Right cardiac atrium (tissue), 5 donors: ENCODE measurements at regions not wholly inside any gene's neighbourhood (a gene's known extent, or its start where the extent isn't known, plus 50 kb on each side); places are given as distances from the start of the nearest gene placed in this dataset.

Source experiments
- ATAC-seq, 2 donors: fragments of 200-7000 bp; cut with Tn5 transposase; one replicate each; pipeline versions ENCODE4 v1.8.0 to v1.9.1; 2020; ENCODE audit warnings: moderate library complexity in 2 of 2, mild to moderate bottlenecking in 1 of 2
- DNase-seq, 3 donors: peaks; one replicate each; pipeline ENCODE4 v3.0.0-alpha.2; 2020
- H3K27ac ChIP-seq: one replicate; pipeline ENCODE4 v1.5.1; 2013; ENCODE audit warnings: mild to moderate bottlenecking, low read length, control low read depth, moderate library complexity
- H3K27me3 ChIP-seq: one replicate; pipeline ENCODE4 v1.6.1; 2013; ENCODE audit not compliant: control insufficient read depth, insufficient read depth
- H3K4me1 ChIP-seq: one replicate; pipeline ENCODE4 v1.6.1; 2013; ENCODE audit warnings: low read length; ENCODE audit not compliant: control insufficient read depth, insufficient read depth
- H3K4me3 ChIP-seq: one replicate; pipeline ENCODE4 v1.5.1; 2013; ENCODE audit warnings: low read length, control low read depth
- H3K9me3 ChIP-seq: one replicate; pipeline ENCODE4 v1.6.1; 2013; ENCODE audit warnings: low read length; ENCODE audit not compliant: control insufficient read depth
- WGBS: extraction: QIAGEN DNeasy Blood & Tissue Kit; methylation state at CpG from one replicate; pipeline ENCODE4 v1.1.7; 2013; 5-methylcytosine and 5-hydroxymethylcytosine counted together
- intact Hi-C, 4 donors: fragments of 100-400 bp; cut with DNase I; formaldehyde crosslinking; loops; one replicate each; pipeline versions ENCODE4 v1.11.0 to v1.14.0; 2022 to 2023
- donor health status: healthy with polysubstance abuse.
- donor health status: DM: no; HTN: yes; CAD: no.
- donor health status: DM: no; HTN: no; CAD: no.
- donor health status: DM: no; HTN: yes; CAD: no; lungs with severe emphysema.
- donor health status: DM: yes; HTN: yes; CAD: no.

- intact Hi-C loops, result no loop called here
- DNase-seq (no peak), ATAC-seq (peak; percentile 29 to 50)
- Histone ChIP-seq H3K9me3 (no peaks in the 10 kb centered on the region), H3K4me3 (no peak overlapping the region), H3K27ac (no peak overlapping the region), H3K4me1 (peaks cover 10% of the 10 kb centered on the region), H3K27me3 (no peaks in the 10 kb centered on the region)
- WGBS, result 67% methylated on average over 4 of the region's 4 CpGs
These were observed 468.1 kb downstream of the SHQ1 start for GRCh38 chr3:72380193-72380592.

GRCh38 chr3:72379500-72380187, 468.6 kb downstream of the SHQ1 start:
- Histone ChIP-seq H3K9me3 (no peaks in the 10 kb centered on the region), H3K27me3 (no peaks in the 10 kb centered on the region), H3K27ac (no peak overlapping the region), H3K4me3 (no peak overlapping the region), H3K4me1 (peaks cover 10% of the 10 kb centered on the region)
- ATAC-seq, result peak; percentile 35 to 44
- WGBS, result 62% methylated on average over 1 of the region's 1 CpG
- intact Hi-C loops, result no loop called here
- no peak for DNase-seq

GRCh38 chr3:72378287-72378686, 470.0 kb downstream of the SHQ1 start:
- Histone ChIP-seq H3K4me3 (no peak overlapping the region), H3K4me1 (peaks cover 7% of the 10 kb centered on the region), H3K27me3 (no peaks in the 10 kb centered on the region), H3K27ac (no peak overlapping the region), H3K9me3 (no peaks in the 10 kb centered on the region)
- peak in 1 of 3 donors; percentile 39 for DNase-seq
- intact Hi-C loops, result no loop called here
- WGBS, result 76% methylated on average over 10 of the region's 10 CpGs
- ATAC-seq, result peak in 1 of 2 donors; percentile 54

GRCh38 chr3:72376956-72377710, 471.1 kb downstream of the SHQ1 start:
- Histone ChIP-seq H3K4me3 (no peak overlapping the region), H3K27ac (no peak overlapping the region), H3K9me3 (no peaks in the 10 kb centered on the region), H3K27me3 (no peaks in the 10 kb centered on the region), H3K4me1 (peaks cover 5% of the 10 kb centered on the region)
- 83% methylated on average over 9 of the region's 9 CpGs for WGBS
- intact Hi-C loops, result no loop called here
- DNase-seq (peak in 1 of 3 donors; percentile 25), ATAC-seq (no peak)

- Histone ChIP-seq H3K27me3 (no peaks in the 10 kb centered on the region), H3K4me3 (no peak overlapping the region), H3K9me3 (no peaks in the 10 kb centered on the region), H3K27ac (no peak overlapping the region), H3K4me1 (no peaks in the 10 kb centered on the region)
- intact Hi-C loops, result no loop called here
- no peak for ATAC-seq
- DNase-seq, result no peak
- 88% methylated on average over 10 of the region's 10 CpGs for WGBS
These were observed 472.8 kb downstream of the SHQ1 start for GRCh38 chr3:72375237-72376076.

- H3K27me3 ChIP-seq, result no peaks in the 10 kb centered on the region
- no peak for ATAC-seq
These were observed 475.1 kb downstream of the SHQ1 start for GRCh38 chr3:72373139-72373538.

DNA sequence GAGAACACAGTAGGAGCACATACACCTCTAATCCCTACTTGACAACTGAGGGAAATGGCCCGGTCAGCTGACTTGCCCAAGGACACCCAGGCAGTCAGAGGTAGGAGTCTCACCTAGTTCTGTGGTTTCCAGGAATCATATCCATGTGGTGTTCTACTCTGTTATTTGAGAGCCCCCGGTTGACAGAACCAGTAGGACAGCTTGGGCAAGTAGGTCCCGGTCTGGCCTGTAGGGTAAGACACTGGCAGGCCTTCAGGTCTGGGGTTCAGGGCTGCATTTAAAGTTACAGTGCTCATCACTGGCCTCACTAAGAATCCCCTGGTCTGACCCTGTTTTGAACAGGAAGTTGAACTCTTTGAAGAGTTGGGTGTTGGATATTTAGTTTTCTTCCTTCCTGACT, 476.1 kb downstream of the SHQ1 start:
- Histone ChIP-seq H3K4me3 (no peak overlapping the region), H3K27ac (no peak overlapping the region), H3K27me3 (no peaks in the 10 kb centered on the region), H3K4me1 (no peaks in the 10 kb centered on the region), H3K9me3 (no peaks in the 10 kb centered on the region)
- 89% methylated on average over 3 of the region's 3 CpGs for WGBS
- intact Hi-C loops, result no loop called here
- no peak for ATAC-seq
- DNase-seq, result no peak

More at GRCh38 chr3:72373139-72373538, 475.1 kb downstream of the SHQ1 start:
- 97% methylated on average over 8 of the region's 8 CpGs for WGBS
- no peak overlapping the region for H3K4me3 ChIP-seq
- DNase-seq, result no peak
- H3K4me1 ChIP-seq, result no peaks in the 10 kb centered on the region
- H3K9me3 ChIP-seq, result no peaks in the 10 kb centered on the region
- H3K27ac ChIP-seq, result no peak overlapping the region
- intact Hi-C loops, result no loop called here

- Histone ChIP-seq H3K27me3 (no peaks in the 10 kb centered on the region), H3K9me3 (no peaks in the 10 kb centered on the region), H3K27ac (no peak overlapping the region), H3K4me3 (no peak overlapping the region), H3K4me1 (no peaks in the 10 kb centered on the region)
- 91% methylated on average over 7 of the region's 7 CpGs for WGBS
- DNase-seq (no peak), ATAC-seq (no peak)
- intact Hi-C loops, result no loop called here
These were observed 476.8 kb downstream of the SHQ1 start for GRCh38 chr3:72371431-72371830.

GRCh38 chr3:72370947-72371346, 477.3 kb downstream of the SHQ1 start:
- H3K27me3 ChIP-seq, result no peaks in the 10 kb centered on the region
- no peaks in the 10 kb centered on the region for H3K4me1 ChIP-seq
- WGBS, result 84% methylated on average over 11 of the region's 11 CpGs
- ATAC-seq (no peak), DNase-seq (no peak)
- no peaks in the 10 kb centered on the region for H3K9me3 ChIP-seq
- no peak overlapping the region for H3K27ac ChIP-seq
- H3K4me3 ChIP-seq, result no peak overlapping the region
- intact Hi-C loops, result no loop called here

- H3K9me3 ChIP-seq, result no peaks in the 10 kb centered on the region
- H3K4me3 ChIP-seq, result no peak overlapping the region
- no peaks in the 10 kb centered on the region for H3K4me1 ChIP-seq
- DNase-seq (no peak), ATAC-seq (no peak)
- intact Hi-C loops, result no loop called here
- H3K27me3 ChIP-seq, result no peaks in the 10 kb centered on the region
- no peak overlapping the region for H3K27ac ChIP-seq
- 97% methylated on average over 6 of the region's 6 CpGs for WGBS
These were observed 478.6 kb downstream of the SHQ1 start for GRCh38 chr3:72369681-72370080.
